Peyer's patch (tissue), 4 donors: ENCODE measurements at regions not wholly inside any gene's neighbourhood (a gene's known extent, or its start where the extent isn't known, plus 50 kb on each side); places are given as distances from the start of the nearest gene placed in this dataset.

ENCODE experiments used
- CTCF ChIP-seq, 6 experiments: fragments of 450-650 bp in 4 of 6; fragments of 200-600 bp in 2 of 6; sonication (generic) in 1 of 6; IDR thresholded peaks; one replicate each; pipeline ENCODE4 v1.5.1; 2017 to 2019; ENCODE audit warnings: antibody characterized with exemption in 6 of 6, mild to moderate bottlenecking in 3 of 6, moderate library complexity in 1 of 6
- POLR2A ChIP-seq, 2 donors: fragments of 450-650 bp; IDR thresholded peaks; one replicate each; pipeline ENCODE4 v1.5.1; 2017; ENCODE audit warnings: antibody characterized with exemption in 2 of 2, mild to moderate bottlenecking in 2 of 2, moderate library complexity in 2 of 2

GRCh38 chr4:3715061-3715854 lies 50.9 kb upstream of the ADRA2C start:
- TF ChIP-seq CTCF (IDR thresholded peaks at IDR 0.05) (no peak), POLR2A (IDR thresholded peaks at IDR 0.05) (no peak)
